ENCODE measurements at regions not wholly inside any gene's neighbourhood (a gene's known extent, or its start where the extent isn't known, plus 50 kb on each side); places are given as distances from the start of the nearest gene placed in this dataset.
"Not testable (repeated sequence)": the region's sequence is repeated elsewhere in the genome, so short reads cannot be mapped to it uniquely, and the experiment has no call there.

- DNase-seq, result no peak
Observed at GRCh38 chr11:82043316-82043715, 690.3 kb downstream of the FAM181B start.

- DNase-seq, result no peak
Observed at GRCh38 chr11:82041764-82042163, 691.9 kb downstream of the FAM181B start.

- no peak for DNase-seq
Observed at GRCh38 chr11:82038154-82038553, 695.5 kb downstream of the FAM181B start.

- DNase-seq, result no peak
Observed at GRCh38 chr11:82034527-82034926, 699.1 kb downstream of the FAM181B start.

GRCh38 chr11:82027335-82027734 is 706.3 kb downstream of the FAM181B start:
- DNase-seq, result not testable (repeated sequence)

GRCh38 chr11:82024760-82025159 is 708.9 kb downstream of the FAM181B start:
- no peak for DNase-seq

- no peak for DNase-seq
Observed at GRCh38 chr11:82012276-82012675, 721.4 kb downstream of the FAM181B start.

- DNase-seq, result no peak
Observed at GRCh38 chr11:82009133-82009532, 724.5 kb downstream of the FAM181B start.

- DNase-seq, result no peak
Observed at GRCh38 chr11:82007521-82007920, 726.1 kb downstream of the FAM181B start.

GRCh38 chr11:82004537-82005213 is 729.0 kb downstream of the FAM181B start:
- no peak for DNase-seq

GRCh38 chr11:82003671-82004515 is 729.8 kb downstream of the FAM181B start:
- DNase-seq, result no peak

- DNase-seq, result no peak
Observed at GRCh38 chr11:82003024-82003423, 730.6 kb downstream of the FAM181B start.

GRCh38 chr11:81995889-81996288 is 737.8 kb downstream of the FAM181B start:
- no peak for DNase-seq

- DNase-seq, result no peak
Observed at GRCh38 chr11:81993755-81994154, 739.9 kb downstream of the FAM181B start.

- no peak for DNase-seq
Observed at GRCh38 chr11:81990659-81991443, 742.8 kb downstream of the FAM181B start.

- no peak for DNase-seq
Observed at GRCh38 chr11:81989093-81989492, 744.6 kb downstream of the FAM181B start.

GRCh38 chr11:81987829-81988472 is 745.7 kb downstream of the FAM181B start:
- no peak for DNase-seq

- no peak for DNase-seq
Observed at GRCh38 chr11:81986556-81987161, 747.0 kb downstream of the FAM181B start.

GRCh38 chr11:81979448-81979847 is 754.2 kb downstream of the FAM181B start:
- DNase-seq, result no peak

GRCh38 chr11:81975261-81975900 is 758.3 kb downstream of the FAM181B start:
- no peak for DNase-seq

GRCh38 chr11:81970886-81971285 is 762.8 kb downstream of the FAM181B start:
- DNase-seq, result no peak

- DNase-seq, result no peak
Observed at GRCh38 chr11:81967242-81967641, 766.4 kb downstream of the FAM181B start.
